Fibroblast of skin of right quadriceps (primary cell): ENCODE measurements at regions not wholly inside any gene's neighbourhood (a gene's known extent, or its start where the extent isn't known, plus 50 kb on each side); places are given as distances from the start of the nearest gene placed in this dataset.

Experiments
- DNase-seq: peaks from one replicate; pipeline ENCODE4 v3.0.0-alpha.2; 2013

DNA sequence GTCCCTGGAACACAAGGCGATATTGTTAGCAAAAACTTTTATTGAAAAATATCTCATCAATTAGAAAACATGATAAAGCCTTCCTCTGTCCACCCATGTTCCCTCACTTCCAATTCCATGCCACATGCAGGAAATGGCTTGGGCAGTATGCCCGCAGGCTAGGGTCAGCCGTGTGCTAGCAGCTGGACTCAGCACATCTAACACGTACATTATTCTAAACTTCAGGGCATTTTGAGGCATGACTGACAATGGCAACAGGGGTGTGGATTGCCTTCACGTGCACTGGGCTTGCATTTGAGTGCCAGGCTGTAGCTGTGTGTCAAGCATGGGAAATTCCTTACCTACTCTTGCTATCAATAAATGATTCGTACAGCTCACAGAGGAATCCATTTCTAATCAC lies 642.1 kb downstream of the INHBA start:
- DNase-seq, result no peak

DNA sequence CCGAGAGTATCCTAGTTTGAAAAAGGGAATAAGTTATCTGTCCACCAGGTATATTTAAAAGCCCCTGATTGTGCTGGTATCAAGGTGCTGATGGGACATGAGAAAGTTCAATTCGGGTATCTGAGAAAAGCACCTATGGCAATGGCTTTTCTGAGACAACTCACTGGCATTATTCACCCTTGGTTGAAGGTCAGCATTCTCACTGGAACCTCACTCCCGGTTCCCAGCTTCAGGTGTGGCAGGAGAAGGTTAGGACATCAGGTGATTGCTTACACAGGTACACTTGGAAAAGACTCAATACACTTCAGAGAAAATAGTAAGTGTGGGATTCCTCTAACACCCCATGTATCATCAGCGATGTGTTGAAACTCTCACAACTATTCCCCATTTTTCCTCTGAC lies 643.1 kb downstream of the INHBA start:
- DNase-seq, result no peak

DNA sequence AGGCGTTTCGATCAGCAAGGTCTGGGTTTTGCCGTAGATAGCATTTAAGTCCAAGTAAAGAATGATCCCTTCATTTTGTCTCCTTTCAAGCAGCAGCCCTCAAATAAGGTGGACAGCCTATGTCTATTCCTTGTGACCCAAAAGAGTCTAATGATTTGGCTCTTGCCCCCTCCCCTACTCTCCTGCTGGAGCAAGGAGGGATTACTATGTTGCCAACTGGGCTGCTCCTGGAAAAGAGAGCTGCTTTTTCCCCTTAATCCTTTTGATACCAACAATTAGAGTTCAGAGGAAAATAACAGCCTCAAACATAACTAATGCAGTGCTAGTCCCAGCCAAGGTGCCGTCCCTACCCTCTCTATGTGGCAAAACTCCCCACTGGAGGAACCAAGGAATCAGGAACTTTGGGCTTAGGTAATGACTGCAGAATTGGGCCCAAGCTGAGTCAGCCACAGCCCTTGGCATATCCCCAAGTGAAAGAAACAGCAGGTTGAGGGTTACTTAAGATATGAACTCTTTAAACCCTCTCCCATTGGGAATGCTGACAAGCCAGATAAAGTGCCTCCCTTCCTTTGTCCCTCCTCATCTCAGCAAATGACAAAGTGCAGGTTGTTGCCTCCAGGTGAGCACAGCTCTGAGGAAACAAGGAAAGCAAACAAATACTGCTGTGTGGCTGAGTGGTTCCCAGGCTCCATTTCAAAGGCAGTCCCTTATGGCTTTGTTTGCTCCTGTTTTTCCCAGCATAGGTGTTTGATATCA lies 643.7 kb downstream of the INHBA start:
- DNase-seq, result no peak

DNA sequence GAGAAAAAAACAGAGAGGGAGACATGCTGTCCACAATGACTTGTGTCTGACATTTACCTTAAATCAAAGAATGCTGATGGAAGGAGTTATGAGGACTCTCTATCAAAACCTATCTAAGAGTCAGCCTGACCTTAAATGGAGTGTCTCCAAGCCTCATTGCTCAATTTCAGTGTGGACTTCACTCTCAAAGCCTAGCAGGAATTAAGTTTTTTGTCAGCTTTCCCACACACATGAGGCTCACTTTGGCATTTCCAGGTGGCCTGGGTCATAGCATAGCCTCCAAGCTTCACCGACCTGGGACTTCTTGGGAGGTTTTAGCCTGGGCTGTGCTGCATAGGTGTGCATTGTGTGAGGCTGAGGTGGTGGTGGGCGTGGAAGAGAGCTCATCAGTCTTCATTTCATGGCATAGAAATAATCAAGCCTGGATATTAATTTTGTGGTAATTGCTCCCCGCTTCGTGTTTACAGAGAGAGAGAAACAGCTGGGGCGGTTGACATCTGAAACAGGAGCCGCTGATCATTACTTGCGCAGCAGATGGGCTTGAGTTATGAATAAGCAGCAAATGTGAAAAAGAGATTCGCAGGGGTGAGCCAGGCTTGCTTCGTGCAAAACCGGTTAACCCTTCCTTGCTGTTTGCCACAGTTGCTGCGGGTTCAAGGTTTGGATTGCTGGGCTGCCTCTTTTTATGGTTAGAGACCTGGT lies 647.8 kb downstream of the INHBA start:
- DNase-seq, result no peak

DNA sequence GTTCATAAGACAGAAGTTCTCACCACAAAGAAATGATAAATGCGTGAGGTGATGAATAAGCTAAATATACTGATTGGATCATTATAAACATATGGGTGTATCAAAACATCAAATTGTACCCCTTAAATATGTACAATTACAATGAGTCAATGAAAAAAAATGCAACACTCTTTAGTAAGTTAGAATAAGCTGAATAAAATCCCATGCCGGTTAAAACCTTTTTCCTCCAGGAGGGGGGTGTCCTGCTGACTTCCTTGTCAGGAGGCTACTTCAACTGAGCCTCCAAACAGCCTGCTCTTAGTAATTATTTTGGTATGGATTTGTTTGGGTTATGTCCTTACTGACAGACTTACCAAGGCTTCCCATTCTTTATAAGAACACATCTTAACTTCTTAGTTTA lies 649.1 kb downstream of the INHBA start:
- DNase-seq, result peak; percentile 83

DNA sequence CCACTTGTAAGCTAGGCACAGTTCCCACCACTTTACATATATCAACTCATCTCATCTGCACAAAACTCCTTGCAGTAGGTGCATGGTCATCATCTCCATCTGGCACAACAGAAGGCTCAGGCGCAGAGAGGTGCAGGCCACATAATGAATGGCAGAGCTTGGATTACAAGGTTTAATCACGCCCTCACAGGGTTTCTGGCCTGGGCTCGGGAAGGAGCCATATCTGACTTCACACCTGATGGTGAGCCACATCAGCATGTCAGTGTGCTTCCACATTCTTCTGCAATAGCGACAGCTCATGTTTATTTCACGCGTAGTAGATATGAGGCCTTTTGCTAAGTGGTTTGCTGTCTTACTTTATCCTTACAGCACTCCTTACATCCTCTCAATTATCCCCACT lies 650.2 kb downstream of the INHBA start:
- no peak for DNase-seq

DNA sequence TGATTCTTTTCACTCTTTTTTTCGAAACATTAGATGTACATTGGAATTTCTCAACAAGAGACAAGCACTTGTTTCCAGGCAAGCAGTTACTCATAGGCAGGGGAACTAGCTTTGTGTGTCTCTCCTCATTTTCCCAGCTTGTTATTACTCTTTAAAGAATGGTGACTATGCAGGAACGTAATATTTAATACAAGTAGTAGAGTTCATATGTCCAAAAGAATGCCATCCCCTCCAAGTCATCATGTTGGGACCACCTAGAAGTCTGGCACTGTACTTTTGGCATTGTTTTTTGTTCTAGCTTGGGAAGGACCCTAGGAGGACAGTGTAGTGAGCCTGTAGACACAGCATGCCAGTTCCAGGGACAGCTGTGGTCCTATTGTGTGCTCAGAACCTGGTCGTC lies 650.7 kb downstream of the INHBA start:
- no peak for DNase-seq

DNA sequence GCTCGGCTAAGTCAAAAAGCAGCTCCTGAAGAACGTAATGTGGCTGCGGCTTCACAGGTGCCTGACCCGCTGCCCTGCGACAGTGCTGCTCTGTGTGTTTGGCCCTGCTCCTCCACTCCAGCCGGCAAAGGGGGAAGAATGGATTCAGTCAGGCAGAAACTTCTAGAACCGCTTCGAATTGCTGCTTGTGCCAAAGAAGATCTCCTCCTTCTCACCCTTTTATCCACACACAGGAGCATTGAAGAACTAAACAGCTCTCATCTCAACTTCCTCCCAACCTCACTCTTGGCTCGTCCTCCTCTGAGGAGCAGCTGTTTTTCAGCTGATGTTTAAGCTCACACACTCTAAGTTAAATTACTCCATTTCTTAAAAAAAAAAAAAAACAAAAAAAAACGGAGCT lies 651.4 kb downstream of the INHBA start:
- no peak for DNase-seq

DNA sequence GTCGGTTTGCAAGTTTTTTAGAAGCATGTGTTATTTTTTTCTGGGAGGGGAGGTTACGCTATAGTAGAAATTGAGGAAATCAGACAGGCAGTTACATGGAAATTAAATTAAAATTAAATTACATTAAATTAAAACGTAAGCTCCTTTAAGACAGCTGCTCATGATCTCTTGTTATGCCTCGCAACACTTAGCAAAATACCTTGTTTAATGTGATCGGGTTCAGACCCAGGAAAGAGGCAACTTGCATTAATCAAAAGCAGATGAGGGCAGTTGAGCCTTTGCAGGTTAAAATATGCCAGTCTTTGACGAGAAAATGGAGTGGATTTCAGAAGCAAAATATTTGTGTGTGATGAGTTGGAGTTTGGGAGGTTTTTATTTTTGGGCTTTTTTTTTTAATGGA lies 651.8 kb downstream of the INHBA start:
- no peak for DNase-seq

DNA sequence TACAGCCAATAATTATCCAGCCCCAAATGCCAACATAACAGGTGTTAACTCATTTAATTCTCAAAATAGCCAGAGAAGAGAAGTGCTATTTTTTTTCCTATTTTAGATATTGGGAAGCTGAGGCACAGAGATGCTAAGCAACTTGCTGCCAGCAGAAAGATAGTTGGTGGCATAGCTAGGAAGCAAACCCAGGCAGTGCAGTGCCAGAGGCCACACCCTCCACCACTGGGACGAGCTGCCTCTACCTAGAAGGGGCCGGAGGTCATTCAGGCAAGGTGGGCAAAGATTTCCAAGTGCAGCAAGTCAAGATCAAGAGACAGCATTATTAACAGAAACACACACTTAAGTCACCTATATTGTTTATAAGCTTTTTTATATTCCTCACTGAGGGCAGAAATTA lies 654.1 kb downstream of the INHBA start:
- no peak for DNase-seq

DNA sequence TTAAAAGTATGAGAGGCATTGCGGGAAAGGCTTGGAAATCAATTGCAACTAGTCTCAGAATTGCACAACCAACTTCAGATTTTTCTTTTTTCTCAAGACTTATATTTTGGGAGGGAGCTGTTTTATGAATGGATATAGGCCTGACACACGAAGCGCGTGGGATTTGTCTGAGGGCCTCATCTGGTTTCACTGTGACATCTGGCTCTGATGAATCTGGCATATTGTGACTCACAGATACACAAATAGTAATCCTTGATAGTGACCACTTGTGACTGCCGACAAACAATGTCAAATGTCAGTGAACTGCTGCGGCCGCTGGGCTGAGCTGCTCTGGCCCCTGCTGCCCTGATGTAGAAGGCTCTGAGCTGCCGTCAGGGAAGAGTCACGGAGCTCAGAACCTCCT lies 655.1 kb downstream of the INHBA start:
- DNase-seq, result peak; percentile 50

DNA sequence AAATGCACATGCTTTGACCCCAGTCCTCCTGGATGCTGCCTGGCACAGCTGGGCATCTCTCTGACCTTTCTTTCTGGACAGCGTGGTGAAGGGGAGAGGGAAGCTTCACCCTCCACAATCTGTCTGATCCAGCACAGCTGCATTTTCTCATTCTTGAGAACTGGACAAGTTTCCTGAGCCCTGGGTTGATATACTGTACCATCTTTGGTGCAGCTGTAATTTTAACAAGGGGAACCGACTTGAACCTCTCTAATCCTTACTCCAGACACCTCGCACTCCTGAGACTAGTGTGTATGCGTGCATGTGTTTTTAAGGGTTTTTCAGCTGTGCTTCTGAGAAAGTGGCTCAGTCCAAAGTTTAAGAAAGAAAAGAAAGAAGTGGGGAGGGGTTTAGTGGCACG lies 655.7 kb downstream of the INHBA start:
- DNase-seq, result no peak

DNA sequence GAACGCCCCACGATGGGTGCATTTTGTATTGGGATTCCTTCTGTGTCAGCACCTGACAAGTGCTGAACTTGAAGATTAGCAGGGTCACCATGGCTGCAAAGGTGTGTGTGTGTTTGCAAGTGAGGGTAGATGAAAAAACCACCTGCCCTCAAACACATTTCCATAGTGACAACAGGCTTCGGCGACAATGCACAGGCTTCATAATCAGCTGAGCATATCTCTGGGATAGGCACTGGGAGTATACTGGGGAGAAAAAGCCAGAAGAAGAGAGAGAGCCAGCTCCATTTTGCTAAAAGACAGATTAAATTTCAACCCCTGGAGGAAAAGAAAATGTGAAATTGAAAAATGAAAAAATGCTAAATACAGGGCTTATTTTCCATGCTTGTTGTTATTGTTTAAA lies 656.1 kb downstream of the INHBA start:
- no peak for DNase-seq

DNA sequence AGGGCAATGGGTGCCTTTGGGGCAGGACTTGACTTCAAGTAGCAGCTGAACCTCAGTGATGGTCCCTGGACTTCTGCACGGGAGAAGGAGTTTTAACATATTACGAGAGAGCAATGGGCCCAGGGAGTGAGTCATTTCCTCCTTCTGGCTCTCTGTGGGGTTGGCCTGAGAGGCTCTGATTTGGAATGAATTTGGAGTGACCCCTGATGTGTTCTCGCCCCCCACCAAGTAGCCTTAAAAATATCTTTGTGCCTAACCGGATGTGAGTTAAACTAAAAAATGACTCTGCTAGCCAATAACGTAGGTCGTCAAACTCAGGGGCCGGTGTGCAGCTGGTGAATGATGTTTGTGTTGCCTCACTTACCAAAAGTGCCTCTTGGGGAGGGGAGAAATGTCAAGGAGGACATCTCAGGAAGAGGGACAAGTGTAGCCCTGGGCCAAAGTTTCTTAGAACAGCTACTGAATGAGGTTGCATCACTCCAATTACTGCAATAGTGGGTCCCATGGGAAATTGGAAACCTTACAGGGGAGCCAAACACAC lies 656.6 kb downstream of the INHBA start:
- DNase-seq, result peak; percentile 47

DNA sequence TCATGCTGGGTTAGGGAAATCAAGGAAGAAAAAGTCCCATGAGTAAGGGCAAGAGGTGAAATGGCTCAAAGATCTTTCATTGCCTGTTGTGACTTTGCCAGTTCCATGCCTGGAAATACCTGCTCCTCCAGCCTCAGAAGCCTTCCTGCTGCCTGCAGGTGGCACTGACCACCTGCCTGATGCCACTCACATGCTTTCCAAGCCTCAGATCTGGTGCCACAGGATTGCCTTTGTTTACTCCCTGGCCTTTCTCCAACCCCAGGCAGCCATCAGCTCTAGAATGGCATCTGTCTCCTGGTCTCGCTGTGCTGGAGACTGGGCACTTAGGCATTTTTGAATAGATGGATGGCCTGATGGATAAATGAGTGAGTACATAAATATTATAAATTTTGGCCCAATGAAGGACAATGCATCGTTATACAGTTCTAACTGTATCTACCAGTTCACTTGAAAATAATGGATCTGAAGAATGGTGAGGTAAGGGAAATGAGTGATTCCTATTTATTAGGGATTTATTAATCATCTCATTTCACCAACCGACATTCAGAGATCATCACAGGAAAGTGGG lies 657.2 kb downstream of the INHBA start:
- no peak for DNase-seq

DNA sequence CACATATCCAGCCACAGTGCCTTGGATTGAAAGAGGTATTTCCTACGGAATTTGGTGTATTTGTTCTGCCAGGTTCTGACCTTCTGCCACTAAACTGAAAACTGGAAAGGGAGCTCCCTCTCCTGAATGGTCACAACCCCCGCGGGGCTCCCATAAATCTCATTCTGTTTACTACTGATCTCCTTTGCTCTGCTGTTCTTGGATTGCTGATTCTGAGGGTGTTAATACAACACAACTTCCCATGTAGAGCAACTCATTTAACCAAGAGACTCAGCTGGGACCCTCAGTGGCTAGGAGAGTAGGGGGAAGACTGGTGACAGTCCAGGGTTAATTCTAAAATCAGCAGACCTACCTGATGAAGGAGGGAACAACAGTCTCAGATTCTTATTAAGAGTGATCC lies 662.9 kb downstream of the INHBA start:
- no peak for DNase-seq

DNA sequence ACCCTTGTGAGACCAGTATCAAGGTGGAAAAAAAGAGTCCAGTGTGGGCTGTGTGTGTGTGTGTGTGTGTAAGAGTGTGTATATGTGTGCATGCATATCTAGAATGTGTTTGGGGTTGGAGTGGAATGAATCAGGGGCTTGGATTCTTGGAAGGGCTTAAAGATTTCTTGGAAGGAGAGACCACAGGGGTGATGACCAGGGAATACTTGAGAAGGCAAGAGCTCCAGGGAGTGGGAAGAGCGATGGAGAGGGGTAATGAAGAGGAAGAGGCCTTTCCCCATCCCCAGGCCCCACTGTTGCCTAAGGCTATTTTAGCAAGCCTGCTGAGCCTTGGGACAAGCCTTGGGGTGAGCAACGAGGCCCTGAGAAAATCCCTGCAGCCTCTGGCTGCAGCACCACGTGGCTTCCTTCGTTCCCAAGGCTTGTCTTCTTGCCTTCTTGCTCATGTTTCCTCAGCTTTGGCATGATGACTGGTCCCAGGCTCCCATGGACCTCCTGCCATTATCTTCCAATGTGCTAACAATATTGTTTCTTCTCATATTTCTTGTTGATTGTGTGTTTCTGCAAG lies 663.4 kb downstream of the INHBA start:
- DNase-seq, result peak; percentile 80

DNA sequence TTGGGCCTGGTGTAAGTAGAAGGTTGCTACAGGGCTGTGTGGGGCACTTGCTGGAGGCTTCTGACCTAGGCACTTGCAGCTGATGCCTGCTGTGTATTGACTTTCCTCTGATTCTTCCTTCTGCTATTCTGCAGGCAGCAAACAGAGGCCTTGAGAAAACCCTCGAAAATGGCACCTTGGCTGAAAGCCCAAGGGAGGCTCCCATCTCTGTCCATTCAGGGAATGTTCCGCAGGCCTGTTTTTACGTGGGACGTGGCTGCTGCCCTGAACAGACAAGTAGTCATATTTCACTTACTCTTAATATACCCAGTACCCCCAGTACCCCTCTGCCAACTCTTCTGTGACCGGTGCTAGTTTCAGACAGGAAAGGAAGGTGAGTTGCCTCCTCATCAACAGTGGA lies 664.7 kb downstream of the INHBA start:
- no peak for DNase-seq

DNA sequence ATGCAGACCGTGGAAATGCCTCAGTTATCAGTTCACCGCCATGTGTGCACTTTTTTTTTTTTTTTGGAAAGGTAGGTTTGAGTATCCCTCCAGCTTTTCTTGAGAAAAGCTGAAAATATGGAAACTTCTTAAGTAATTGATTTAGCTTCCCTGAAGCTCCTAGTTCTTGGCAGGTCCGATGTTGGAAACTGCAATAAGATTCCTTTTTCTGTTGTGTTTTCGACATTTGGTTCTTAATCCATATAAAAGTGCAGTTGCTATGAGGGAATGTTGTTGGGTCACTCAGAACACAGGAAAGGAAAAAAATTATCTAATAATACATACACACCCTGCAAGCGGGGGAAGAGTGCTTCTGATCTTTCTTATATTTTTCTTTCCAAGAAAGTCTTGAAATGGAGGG lies 665.2 kb downstream of the INHBA start:
- no peak for DNase-seq

DNA sequence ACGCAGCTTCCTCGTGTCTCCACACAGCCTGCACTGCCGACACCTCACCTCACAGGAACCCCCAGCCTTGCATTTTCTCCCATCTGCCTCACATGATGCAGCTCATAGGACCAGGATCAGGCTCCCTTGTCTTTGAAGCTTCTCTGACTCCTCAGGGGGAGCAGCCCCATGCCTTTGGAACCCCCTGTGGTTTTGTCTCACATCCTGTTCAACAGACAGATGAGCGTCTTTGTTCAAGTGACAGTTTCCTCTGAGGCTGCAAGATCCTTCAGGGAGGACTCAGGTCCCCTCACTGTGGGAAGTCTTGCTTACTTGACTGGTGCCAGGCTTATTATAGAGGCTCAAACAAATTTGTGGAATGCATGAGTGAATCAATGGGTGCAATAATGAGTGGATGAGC lies 667.1 kb downstream of the INHBA start:
- no peak for DNase-seq

DNA sequence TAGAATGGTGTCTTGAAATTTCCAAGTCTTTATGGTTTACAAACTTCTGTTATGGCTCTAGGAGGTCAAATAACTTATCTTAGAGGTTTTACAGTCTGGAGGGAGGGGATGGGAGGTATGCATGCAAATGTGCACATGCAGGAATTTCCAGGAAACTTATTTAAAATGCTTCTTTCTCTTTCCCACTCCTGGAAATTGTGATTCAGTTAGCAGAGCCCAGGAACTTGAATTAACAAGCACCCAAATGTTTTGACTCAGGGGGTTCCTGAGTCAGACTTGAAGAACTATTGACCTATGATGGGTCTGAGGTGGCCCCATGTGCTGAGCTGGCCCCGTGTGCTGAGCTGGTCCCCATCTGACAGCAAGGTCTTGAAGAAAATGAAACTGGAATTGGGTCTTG lies 669.4 kb downstream of the INHBA start:
- DNase-seq, result peak; percentile 42

DNA sequence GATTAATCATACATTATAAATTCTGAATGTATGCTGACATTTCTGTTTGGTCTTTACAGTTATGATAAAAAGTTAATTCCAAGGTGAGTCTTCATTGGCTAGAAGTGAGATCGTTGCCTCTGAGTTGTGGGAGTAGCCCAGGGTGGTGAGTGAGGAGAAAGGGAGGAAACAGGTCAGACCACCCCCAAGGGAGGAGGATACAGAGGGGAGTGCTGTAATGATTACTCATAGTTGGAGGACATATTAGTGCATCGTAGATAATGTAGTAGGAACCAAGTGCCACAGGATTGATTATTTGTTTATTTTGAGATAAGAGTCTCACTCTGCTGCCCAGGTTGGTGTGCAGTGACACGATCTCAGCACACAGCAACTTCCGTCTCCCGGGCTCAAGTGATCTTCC lies 672.2 kb downstream of the INHBA start:
- peak; percentile 43 for DNase-seq

DNA sequence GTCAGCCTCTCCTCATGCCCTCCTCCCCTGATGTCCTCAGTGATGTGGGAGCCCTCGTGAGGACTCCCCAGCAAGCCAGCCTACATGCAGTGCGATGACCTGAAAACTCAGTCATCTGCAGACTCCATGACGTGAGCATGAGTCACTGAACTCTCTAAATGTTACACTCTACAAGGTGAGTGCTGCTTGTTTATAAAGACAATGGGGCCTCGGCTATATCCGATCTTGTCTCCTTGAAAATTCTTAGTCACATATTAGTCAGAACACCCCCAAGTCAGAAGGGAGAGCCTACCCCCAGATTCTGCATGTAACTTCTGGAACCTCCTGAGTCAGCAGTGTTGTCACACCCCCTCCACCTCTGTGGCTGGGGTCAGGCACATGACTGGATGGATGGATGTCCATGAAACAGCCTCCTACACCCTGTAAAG lies 673.8 kb downstream of the INHBA start:
- DNase-seq, result peak; percentile 95

DNA sequence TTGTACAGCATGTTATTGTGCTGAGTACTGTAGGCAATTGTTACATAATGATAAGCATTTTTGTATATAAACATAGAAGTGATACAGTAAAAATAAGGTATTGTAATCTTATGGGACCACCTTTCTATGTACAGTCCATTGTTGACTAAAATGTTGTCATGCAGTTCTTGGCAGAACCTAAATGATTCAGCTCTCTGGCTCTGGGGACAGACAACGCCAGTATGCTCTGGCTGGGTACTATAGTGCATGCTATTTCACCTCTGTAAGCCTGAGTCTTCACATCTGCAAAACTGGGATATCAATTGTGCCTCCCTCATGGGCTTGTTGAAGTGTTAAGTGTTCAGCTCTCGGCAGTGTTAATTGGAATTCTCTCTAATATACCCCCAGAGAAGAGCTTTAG lies 674.3 kb downstream of the INHBA start:
- no peak for DNase-seq
